H9 (cell line): ENCODE measurements at regions not wholly inside any gene's neighbourhood (a gene's known extent, or its start where the extent isn't known, plus 50 kb on each side); places are given as distances from the start of the nearest gene placed in this dataset.

Experiments
- DNase-seq: peaks from one replicate; pipeline ENCODE4 v3.0.0-alpha.2; 2017
- H2AFZ ChIP-seq: one replicate; pipeline ENCODE4 v1.6.1; 2013; ENCODE audit warnings: mild to moderate bottlenecking, low read length, control low read depth, moderate library complexity
- H2AK5ac ChIP-seq: 2 replicates; pipeline ENCODE4 v1.6.1; 2013; ENCODE audit warnings: low read length, control low read depth, mixed read lengths; ENCODE audit not compliant: insufficient read length
- H2BK120ac ChIP-seq: one replicate; pipeline ENCODE4 v1.6.1; 2013; ENCODE audit warnings: low read depth, mild to moderate bottlenecking, low read length, control low read depth, inconsistent platforms; ENCODE audit not compliant: poor library complexity, severe bottlenecking
- H2BK12ac ChIP-seq: 2 replicates; pipeline ENCODE4 v1.6.1; 2013; ENCODE audit warnings: low read length, control low read depth, mixed read lengths, low read depth; ENCODE audit not compliant: insufficient read length
- H2BK15ac ChIP-seq: 2 replicates; pipeline ENCODE4 v1.6.1; 2013; ENCODE audit warnings: low read depth, low read length, control low read depth
- H2BK20ac ChIP-seq: one replicate; pipeline ENCODE4 v1.6.1; 2013; ENCODE audit warnings: low read depth, mild to moderate bottlenecking, low read length, control low read depth, inconsistent platforms; ENCODE audit not compliant: poor library complexity, severe bottlenecking
- H2BK5ac ChIP-seq: 2 replicates; pipeline ENCODE4 v1.6.1; 2013; ENCODE audit warnings: low read length, control low read depth, mixed read lengths; ENCODE audit not compliant: insufficient read length
- H3K14ac ChIP-seq: 2 replicates; pipeline ENCODE4 v1.6.1; 2013; ENCODE audit warnings: low read length, control low read depth; ENCODE audit not compliant: insufficient read depth
- H3K18ac ChIP-seq: 2 replicates; pipeline ENCODE4 v1.6.1; 2013; ENCODE audit warnings: low read depth, mild to moderate bottlenecking, mixed read lengths, low read length, control low read depth; ENCODE audit not compliant: insufficient read length
- H3K23ac ChIP-seq: 2 replicates; pipeline ENCODE4 v1.6.1; 2013; ENCODE audit warnings: low read length, control low read depth, mixed read lengths, low read depth; ENCODE audit not compliant: insufficient read length
- H3K23me2 ChIP-seq: 2 replicates; pipeline ENCODE4 v1.6.1; 2013; ENCODE audit warnings: low read depth, mild to moderate bottlenecking, mixed read lengths, low read length, control low read depth; ENCODE audit not compliant: insufficient read length, poor library complexity, severe bottlenecking
- H3K27ac ChIP-seq: 2 replicates; pipeline ENCODE4 v1.5.1; 2013; ENCODE audit warnings: low read length, control low read depth, mixed read lengths, low read depth; ENCODE audit not compliant: insufficient read length
- H3K27me3 ChIP-seq: 2 replicates; pipeline ENCODE4 v1.6.1; 2013; ENCODE audit warnings: low read length, control low read depth, inconsistent platforms; ENCODE audit not compliant: insufficient read depth
- H3K4ac ChIP-seq: 2 replicates; pipeline ENCODE4 v1.6.1; 2013; ENCODE audit warnings: low read depth, mild to moderate bottlenecking, control low read depth, inconsistent platforms, low read length, moderate library complexity
- H3K4me1 ChIP-seq: 2 replicates; pipeline ENCODE4 v1.6.1; 2013; ENCODE audit warnings: low read length, control low read depth, inconsistent platforms; ENCODE audit not compliant: insufficient read depth
- H3K4me2 ChIP-seq: 2 replicates; pipeline ENCODE4 v1.6.1; 2013; ENCODE audit warnings: low read length, control low read depth, mixed read lengths; ENCODE audit not compliant: insufficient read length, insufficient read depth
- H3K56ac ChIP-seq: 2 replicates; pipeline ENCODE4 v1.6.1; 2013; ENCODE audit warnings: low read depth, mild to moderate bottlenecking, mixed read lengths, low read length, control low read depth; ENCODE audit not compliant: insufficient read length
- H3K79me1 ChIP-seq: 2 replicates; pipeline ENCODE4 v1.6.1; 2013; ENCODE audit warnings: low read depth, mild to moderate bottlenecking, moderate library complexity, low read length, control low read depth, inconsistent platforms; ENCODE audit not compliant: insufficient read depth, poor library complexity, severe bottlenecking
- H3K79me2 ChIP-seq: 2 replicates; pipeline ENCODE4 v1.6.1; 2013; ENCODE audit warnings: low read length, control low read depth, inconsistent platforms; ENCODE audit not compliant: insufficient read depth
- H3K9ac ChIP-seq: 2 replicates; pipeline ENCODE4 v1.6.1; 2013; ENCODE audit warnings: low read length, control low read depth, mixed read lengths; ENCODE audit not compliant: insufficient read length; ENCODE audit errors: extremely low read depth
- H3K9me3 ChIP-seq: one replicate; pipeline ENCODE4 v1.6.1; 2013; ENCODE audit warnings: low read depth, low read length, inconsistent platforms; ENCODE audit not compliant: control insufficient read depth
- H3T11ph ChIP-seq: one replicate; pipeline ENCODE4 v1.6.1; 2013; ENCODE audit warnings: mild to moderate bottlenecking, low read length, control low read depth, inconsistent platforms
- H4K20me1 ChIP-seq: one replicate; pipeline ENCODE4 v1.6.1; 2013; ENCODE audit not compliant: control insufficient read depth, insufficient read length, insufficient read depth
- H4K5ac ChIP-seq: 2 replicates; pipeline ENCODE4 v1.6.1; 2013; ENCODE audit warnings: low read depth, mild to moderate bottlenecking, mixed read lengths, low read length, control low read depth; ENCODE audit not compliant: insufficient read length
- H4K8ac ChIP-seq: replicated peaks from 2 replicates; pipeline ENCODE4 v1.6.1; 2013; ENCODE audit warnings: low read length, control low read depth, mixed read lengths, low read depth; ENCODE audit not compliant: insufficient read length
- H4K91ac ChIP-seq: 2 replicates; pipeline ENCODE4 v1.6.1; 2013; ENCODE audit warnings: low read depth, mild to moderate bottlenecking, moderate library complexity, mixed read lengths, low read length, control low read depth; ENCODE audit not compliant: insufficient read length
- H3K27ac Mint-ChIP-seq, 3 experiments: 2 replicates in 2 of 3; 3 replicates in 1 of 3; pipeline ENCODE4 v1.8.0; 2020 to 2021; ENCODE audit warnings: mixed read lengths in 3 of 3, mild to moderate bottlenecking in 1 of 3, moderate library complexity in 1 of 3
- H3K27me3 Mint-ChIP-seq: 2 replicates; pipeline ENCODE4 v1.8.0; 2021; ENCODE audit warnings: low read depth, mild to moderate bottlenecking, moderate library complexity, mixed read lengths
- H3K36me3 Mint-ChIP-seq, 3 experiments: 2 replicates in 2 of 3; 3 replicates in 1 of 3; pipeline ENCODE4 v1.8.0; 2020 to 2021; ENCODE audit warnings: low read depth in 3 of 3, mixed read lengths in 3 of 3; ENCODE audit not compliant: insufficient read depth in 1 of 3
- H3K4me1 Mint-ChIP-seq, 2 experiments: 2 replicates each; pipeline ENCODE4 v1.8.0; 2020; ENCODE audit warnings: mixed read lengths in 2 of 2
- H3K4me3 Mint-ChIP-seq, 2 experiments: 2 replicates in 1 of 2; 3 replicates in 1 of 2; pipeline ENCODE4 v1.8.0; 2020 to 2021; ENCODE audit warnings: mild to moderate bottlenecking in 2 of 2, mixed read lengths in 2 of 2, moderate library complexity in 1 of 2
- H3K9me3 Mint-ChIP-seq, 2 experiments: 2 replicates in 1 of 2; 3 replicates in 1 of 2; pipeline ENCODE4 v1.8.0; 2020; ENCODE audit warnings: mild to moderate bottlenecking in 2 of 2, mixed read lengths in 2 of 2, moderate library complexity in 1 of 2
- CTCF ChIP-seq: fragments of 200-600 bp; sonication (generic); conservative IDR thresholded peaks from 3 replicates; pipeline ENCODE4 v1.8.0; 2021; ENCODE audit warnings: antibody characterized with exemption, mild to moderate bottlenecking
- WGBS: extraction: QIAGEN DNeasy Blood & Tissue Kit; methylation state at CpG from one replicate; pipeline ENCODE4 v1.1.7; 2013; ENCODE audit warnings: missing lambda C conversion rate, low lambda C conversion rate, mixed read lengths; ENCODE audit not compliant: insufficient read length; ENCODE audit errors: extremely low coverage; 5-methylcytosine and 5-hydroxymethylcytosine counted together

- no peak overlapping the region for H2BK5ac ChIP-seq
- no peak overlapping the region for H3K4ac ChIP-seq
- H2AK5ac ChIP-seq = no peak overlapping the region
- H3K27ac ChIP-seq = no peak overlapping the region
- no peak overlapping the region for H3K27ac Mint-ChIP-seq
- no CpG with 5 or more reads among the region's 1 CpG for WGBS
- H4K20me1 ChIP-seq = no peaks in the 10 kb centered on the region
- H4K8ac ChIP-seq = no peak overlapping the region
- H3K4me1 ChIP-seq = no peaks in the 10 kb centered on the region
- H2BK15ac ChIP-seq = no peak overlapping the region
- H3K4me3 Mint-ChIP-seq = no peak overlapping the region
- no peaks in the 10 kb centered on the region for H3K27me3 Mint-ChIP-seq
- no peak overlapping the region for H3K23ac ChIP-seq
- H3K79me2 ChIP-seq = no peaks in the 10 kb centered on the region
- DNase-seq = no peak
- TF ChIP-seq CTCF = no peak
- no peak overlapping the region for H3K14ac ChIP-seq
- no peak overlapping the region for H4K91ac ChIP-seq
- H3K18ac ChIP-seq = no peak overlapping the region
- no peaks in the 10 kb centered on the region for H3K27me3 ChIP-seq
- no peak overlapping the region for H3K4me2 ChIP-seq
- no peaks in the 10 kb centered on the region for H3K23me2 ChIP-seq
- H3K9me3 Mint-ChIP-seq = no peaks in the 10 kb centered on the region; a peak in 1 of 5 replicates
- no peaks in the 10 kb centered on the region for H3K36me3 Mint-ChIP-seq
- H4K5ac ChIP-seq = no peak overlapping the region
- no peak overlapping the region for H2BK20ac ChIP-seq
- H2BK120ac ChIP-seq = no peak overlapping the region
- no peaks in the 10 kb centered on the region; a peak in 1 of 4 replicates for H3K4me1 Mint-ChIP-seq
- no peaks in the 10 kb centered on the region for H3K79me1 ChIP-seq
- no peak overlapping the region for H2BK12ac ChIP-seq
- H3K9me3 ChIP-seq = no peaks in the 10 kb centered on the region
- no peak overlapping the region for H3K56ac ChIP-seq
- no peak overlapping the region for H3K9ac ChIP-seq
- H3T11ph ChIP-seq = no peak overlapping the region
- no peak overlapping the region for H2AFZ ChIP-seq
Observed at GRCh38 chr1:170326186-170326585, 180.4 kb downstream of the NTMT2 start.
